HG03159 (cell line): ENCODE measurements at regions not wholly inside any gene's neighbourhood (a gene's known extent, or its start where the extent isn't known, plus 50 kb on each side); places are given as distances from the start of the nearest gene placed in this dataset.
"Not testable (repeated sequence)": the region's sequence is repeated elsewhere in the genome, so short reads cannot be mapped to it uniquely, and the experiment has no call there.

ENCODE experiments used
- ATAC-seq: cut with Tn5 transposase; IDR thresholded peaks from one replicate; pipeline ENCODE4 v1.9.1; 2021; ENCODE audit warnings: mild to moderate bottlenecking, moderate library complexity; ENCODE audit not compliant: unreplicated experiment

DNA sequence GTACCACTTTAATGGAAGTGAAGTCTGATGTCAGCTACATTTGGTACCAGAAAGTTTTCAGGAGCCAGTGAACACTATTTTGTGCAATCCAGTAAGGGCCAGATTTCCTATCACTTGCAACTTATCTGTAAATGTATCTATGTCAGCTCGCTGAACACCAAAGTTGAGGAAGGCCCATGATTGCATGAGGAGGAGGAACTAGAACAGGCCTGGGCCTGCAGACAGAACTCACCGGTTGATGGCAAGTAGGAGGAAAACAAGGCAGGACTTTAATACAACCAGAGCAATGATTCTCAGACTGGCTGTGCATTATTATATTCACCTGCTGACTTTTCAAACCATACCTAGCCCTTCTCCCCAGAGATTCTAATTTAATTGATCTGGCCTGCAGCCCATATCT lies 540.2 kb downstream of the CETN3 start:
- ATAC-seq: no peak

DNA sequence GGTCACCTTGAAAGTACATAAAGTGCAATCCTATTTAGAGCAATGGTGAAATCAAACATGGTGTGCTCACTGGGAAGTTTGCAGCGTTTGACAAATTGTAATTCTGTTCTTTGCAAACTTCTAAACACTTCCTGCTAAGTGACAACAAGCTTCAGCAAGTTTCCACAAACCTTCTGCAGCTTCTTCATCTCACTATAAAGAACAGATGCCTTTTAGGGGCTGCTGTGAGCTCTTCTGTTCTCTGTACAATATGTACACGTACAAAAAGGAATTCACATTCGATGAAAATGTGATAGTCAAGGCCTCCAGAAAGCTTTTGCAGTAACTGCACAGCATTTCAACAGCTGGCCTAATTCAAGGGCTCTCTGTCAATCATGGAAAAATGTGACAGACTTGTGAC lies 543.1 kb downstream of the CETN3 start:
- ATAC-seq: no peak

DNA sequence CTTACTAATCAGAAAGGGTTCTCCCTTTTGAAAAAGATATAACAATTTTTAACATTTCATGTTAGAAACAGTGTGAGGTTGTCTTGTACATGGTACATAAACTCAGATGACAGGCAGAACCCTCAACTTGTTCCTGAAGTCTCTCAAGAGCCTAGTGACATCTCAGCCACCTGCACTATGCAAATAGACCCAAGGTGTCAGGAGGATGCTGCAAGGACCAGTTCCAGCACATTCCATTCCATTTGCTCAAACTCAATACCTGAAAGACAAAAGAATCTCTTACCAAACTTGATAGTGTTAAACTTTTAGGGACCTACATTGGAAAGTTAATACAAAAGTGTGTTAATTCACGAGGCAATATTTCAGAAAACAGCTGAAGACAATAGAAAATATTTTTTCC lies 544.6 kb downstream of the CETN3 start:
- ATAC-seq: no peak

DNA sequence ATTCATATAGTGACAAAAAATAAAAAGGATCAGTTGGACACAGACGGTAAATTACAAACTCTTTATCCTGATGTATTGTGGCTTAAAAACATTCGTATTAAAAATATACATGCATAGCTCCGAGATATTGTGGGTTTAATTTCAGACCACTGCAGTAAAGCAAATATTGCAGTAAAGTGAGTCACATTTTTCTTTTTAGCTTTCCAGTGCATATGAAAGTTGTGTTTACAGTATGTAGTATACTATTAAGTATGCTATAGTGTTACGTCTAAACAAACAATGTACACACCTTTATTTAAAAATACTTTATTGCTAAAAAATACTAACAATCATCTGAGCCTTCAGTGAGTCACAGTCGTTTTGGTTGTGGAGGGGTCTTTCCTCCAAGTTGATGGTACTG lies 551.8 kb downstream of the CETN3 start:
- no peak for ATAC-seq

DNA sequence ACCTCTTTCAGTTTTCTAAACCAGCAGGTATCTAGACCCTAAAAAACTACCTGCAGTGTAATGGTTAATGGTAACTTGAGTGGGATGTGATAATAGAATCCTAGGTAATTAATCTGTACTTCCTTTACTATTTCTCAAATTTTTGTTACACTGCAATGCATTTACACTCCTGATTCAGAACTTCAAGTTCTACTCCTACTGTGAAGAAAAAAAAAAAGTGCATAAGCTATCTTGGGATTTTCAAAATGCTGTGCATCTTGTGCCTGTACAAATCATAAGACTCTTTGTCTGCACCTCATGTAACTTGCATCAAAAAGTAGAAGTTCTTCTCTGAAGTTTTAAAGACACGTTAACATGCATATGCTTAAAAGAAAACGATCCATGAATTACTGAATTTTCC lies 554.1 kb downstream of the CETN3 start:
- no peak for ATAC-seq

DNA sequence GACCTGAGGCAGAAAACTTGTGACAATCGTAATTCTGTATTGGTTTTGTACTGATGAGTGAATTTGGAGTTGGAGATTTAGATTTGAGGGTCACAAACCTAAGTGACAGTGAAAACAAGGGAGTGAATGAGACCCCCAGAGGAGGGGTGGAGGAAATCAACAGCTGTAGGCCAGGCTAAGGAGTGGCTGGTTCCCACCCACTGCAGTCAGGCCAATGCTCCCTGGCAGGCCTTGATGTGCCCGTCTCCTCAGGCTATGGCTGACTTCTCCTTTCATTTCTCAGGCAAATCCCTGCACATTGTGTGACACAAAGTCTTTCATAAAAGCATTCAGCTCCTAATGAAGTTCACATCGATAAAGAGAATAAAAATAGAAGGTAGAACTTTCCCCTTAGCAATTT lies 557.6 kb downstream of the CETN3 start:
- no peak for ATAC-seq

DNA sequence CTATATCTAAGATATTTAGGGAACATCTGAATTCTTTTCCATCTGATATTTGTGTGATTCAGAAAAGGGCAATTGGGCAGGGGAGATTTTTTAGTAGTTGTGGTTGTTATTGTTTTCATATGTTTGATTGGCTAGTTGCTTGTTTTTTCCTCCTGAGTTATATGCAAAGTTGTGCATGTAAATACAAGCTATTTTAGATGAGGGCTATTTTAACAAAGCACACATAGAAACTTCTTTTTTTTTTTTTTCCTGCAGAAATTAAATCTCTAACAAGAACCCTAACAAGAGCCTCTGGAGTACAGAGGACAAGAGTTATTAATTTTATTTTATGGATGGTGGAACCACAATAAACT lies 559.1 kb downstream of the CETN3 start:
- no peak for ATAC-seq

DNA sequence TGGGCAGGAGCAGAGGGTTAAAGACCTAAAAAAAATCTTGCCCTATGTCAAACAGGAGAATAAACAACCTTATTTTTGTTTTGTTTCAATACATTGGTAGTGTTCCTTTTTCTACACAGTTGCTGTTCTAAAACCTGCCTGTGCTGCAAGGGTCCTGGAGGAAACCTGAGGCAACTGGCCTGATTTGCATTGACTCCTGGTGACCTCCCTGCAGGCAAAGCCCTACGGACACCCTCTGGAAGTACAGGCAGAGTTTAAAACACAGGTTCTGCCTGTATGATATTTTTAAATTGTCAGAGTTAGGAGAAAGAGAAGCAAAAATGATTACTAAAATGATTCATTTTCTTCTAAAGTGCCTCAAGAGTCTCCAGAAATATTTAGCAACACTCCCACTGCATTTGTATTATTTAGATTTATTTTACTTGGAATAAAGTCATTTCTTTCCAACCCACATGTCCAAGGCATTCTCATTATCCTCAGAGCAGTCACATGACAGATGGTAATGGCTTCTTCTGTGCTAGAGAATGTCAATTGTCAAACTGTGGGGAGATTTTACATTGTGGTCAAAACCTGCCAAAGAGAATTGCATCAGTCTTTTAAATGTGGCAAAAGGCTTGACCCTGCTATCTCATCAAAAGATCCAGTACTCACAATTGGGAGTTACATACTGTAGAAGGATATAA lies 559.6 kb downstream of the CETN3 start:
- ATAC-seq: no peak

DNA sequence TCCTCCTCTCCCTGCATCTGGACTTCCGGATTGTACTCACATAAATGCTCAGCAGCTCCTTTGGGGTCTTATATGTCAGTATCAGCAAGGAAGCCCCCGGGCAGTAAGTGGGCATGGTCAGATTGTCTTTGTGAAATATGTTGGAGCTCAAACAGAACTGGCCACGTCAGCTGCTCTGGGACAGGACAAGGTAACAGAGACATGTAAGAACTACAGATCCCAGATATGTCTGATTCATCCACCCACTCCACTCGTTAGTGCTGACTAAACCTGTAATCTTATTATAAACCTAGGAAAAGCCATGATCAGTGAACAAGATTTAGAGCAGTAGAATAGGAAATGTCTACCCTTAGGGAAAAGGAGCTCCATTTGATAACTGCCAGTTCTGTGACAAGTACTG lies 561.8 kb downstream of the CETN3 start:
- no peak for ATAC-seq

DNA sequence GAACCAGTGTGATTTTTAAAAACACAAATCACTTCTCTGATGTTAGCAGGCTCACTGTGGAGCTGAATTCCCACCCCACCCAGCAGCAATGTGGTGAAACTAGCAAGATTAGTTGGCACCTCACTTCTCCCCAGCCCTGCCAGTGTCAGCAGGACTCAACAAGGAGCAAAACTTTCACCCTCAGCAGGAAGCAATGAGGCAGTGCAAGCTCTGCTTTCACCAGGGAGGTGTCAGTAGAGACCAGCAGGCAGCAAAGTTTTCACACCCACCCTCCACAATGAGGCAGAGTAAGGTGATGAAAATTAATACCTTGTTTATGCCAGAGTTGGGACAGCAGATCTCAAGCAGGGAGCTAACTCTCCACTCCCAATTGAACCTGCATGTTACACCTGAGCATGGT lies 565.0 kb downstream of the CETN3 start:
- ATAC-seq: no peak

DNA sequence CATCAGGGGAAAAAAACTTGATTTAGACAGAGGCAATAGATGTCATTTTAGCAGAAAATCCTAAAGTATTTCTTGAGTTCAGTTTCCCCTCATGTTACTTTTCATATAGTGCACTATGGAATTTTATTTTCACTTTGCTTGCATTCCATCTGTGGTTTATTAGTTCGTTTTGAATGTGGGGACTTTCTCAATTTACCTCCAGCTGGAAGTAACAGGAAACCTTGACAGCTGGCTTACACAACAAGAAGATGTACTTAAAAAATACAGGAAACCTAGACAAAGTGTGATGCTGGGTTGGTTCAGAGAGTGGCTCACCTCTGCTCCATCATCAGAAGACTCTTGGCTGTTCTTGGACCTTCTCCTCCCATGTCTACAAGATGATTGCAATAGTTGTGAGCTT lies 567.0 kb downstream of the CETN3 start:
- ATAC-seq: no peak

DNA sequence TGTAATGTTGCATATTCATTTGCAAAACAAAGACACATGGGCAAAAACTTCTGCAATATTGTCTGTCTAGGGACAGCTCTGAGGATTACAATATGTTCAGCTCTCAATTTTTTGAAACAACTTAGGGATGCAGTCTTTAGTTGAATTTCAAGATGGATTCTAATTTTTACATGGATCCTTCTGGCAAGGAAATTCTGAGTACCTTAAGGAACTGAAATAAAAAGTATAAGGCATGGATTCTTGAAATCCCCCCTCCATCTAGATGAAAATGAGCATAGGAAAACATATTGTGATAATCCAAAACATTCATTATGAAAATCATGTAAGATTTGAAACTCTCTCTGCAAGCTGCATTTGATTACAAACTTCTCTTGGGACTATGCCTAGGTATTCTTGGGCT lies 568.6 kb downstream of the CETN3 start:
- ATAC-seq: no peak

DNA sequence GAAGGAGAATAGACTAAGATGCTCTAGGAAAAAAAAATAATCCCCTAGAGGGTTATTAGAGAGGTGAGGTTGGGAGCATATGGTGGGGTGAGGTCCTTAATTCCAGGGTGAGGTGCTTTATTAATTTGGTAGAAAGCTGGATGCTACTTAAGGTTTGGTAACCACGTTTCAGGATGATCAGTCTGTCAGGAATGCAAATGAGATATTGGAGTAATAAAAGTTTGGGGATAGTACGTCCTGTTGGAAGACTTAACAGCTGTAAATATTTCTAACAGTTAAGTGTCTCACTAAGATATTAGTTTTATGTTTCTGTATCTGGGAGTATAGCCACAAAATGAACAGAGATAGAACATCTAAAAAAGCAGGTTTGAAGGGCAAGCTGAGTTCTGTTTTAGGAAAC lies 578.9 kb downstream of the CETN3 start:
- ATAC-seq: no peak

DNA sequence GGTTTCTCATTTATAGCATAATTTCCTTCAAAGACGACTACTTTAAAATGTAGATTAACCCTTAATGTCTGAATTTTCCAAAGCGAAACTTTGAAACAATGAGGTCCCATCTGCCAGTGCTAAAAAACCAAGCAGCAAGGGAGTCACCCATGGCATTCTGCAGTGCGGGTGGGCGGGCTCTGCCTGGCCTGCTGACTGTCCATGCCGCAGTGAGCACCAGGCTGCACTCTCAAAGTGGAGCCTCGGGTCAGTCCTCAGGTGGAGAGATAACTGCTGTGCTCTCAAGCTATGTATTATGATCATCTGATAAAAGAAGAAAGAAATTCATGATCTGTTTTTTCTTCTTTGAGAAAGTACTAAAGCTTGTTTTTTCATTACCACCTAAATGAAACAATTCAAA lies 581.6 kb downstream of the CETN3 start:
- ATAC-seq: no peak

DNA sequence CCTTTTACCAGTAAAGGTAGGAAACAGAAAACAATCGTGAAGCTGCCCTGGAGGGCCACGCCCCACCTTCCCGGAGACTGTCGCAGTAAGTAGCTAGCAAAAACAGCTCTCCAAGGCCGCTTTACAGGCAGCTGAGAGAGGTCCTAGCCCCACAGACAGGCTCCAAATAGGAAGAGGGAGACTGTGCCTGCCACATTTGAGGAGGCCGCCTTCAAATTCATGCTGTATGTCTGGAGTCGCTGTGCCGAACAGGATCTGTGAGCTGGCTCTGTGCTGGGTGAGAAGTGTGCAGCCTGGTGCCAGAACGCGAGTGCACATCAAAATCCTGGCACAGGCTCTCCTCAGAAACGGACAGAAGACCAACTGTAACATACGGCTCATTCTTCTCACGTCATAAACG lies 582.2 kb downstream of the CETN3 start:
- ATAC-seq: no peak

DNA sequence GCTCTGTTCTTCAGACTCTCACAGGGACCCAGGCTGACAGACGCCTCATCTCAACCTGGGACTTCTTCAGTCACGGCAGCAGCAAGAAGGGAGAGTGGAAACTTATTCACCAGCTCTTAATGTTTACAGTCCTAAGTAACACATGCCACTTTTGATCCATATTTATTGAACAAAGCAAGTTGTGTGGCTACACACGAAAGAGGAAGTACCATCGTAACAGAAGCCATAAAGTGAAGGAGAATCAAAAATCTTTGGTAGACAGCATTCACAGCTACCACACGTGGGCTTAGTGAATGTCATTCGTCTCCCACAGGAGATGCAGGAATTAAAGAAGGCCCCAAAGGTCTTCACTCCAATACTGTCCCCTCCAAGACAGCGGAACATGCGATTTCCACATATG lies 582.6 kb downstream of the CETN3 start:
- no peak for ATAC-seq

DNA sequence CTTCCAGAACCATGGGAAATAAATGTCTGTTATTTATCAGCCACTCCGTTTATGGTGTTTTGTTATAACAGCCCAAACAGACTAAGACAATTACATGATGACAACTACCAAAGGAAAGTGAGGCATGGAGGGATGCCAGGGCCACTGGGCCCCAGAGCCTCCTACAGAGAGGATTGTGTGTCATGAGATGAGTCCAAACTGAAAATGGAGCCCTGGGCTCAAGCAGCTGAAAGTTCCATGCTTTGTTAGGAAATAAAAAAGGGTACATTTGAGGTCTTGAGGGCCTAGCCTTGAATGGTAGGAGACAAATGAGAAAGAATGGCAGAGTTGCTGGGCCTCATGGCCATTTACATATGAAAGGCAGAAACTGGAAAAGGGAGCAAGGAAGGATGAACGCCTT lies 586.5 kb downstream of the CETN3 start:
- ATAC-seq: no peak

DNA sequence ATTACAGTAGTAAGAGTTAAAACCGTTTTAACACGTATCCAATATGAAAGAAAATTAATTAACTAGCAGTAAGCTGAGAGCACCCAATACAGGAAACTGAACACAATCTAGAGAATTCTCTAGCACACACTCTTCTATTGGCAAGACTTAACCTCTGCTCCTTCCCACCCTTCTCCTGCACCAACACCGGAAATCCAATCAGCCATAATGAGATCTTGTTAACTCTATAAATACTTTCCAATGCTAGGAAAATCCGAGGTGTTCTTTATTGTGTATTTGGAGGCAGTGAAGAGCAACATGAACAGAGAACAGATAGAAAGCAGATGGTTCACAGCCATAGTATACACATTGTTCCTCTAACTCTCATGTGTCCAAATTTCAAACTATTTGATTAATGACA lies 591.7 kb downstream of the CETN3 start:
- no peak for ATAC-seq

DNA sequence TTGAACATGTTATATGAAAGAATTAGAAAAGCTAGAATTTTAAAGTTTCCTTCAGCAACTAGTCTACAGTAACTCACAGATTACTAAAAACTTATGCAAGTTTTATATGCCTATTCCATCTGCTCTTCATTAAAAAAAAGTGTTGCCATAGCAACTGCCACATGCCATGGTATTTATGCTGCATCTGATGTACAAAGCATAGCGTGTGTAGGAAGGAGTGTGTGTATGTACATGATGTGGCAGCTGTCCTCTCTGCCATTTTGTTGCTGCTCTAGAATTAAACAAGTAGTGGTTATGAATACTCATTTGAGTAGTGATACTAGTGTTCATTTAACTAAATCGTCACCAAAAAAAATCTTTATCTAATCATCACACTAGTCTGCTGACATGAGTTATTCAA lies 593.5 kb downstream of the CETN3 start:
- no peak for ATAC-seq

DNA sequence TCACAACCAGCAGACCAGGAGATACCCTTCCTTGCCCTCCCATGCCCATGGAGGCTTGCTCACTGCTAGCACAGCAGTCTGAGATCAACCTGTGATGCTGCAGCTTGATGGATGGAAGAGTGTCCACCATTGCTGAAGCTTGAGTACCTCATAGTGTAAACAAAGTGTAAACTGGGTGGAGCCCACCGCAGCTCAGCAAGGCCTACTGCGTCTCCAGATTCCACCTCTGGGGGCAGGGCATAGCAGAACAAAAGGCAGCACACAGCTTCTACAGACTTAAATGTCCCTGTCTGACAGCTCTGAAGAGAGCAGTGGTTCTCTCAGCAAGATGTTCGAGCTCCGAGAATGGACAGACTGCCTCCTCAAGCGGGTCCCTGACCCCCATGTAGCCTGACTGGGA lies 608.8 kb downstream of the CETN3 start:
- ATAC-seq: not testable (repeated sequence)

DNA sequence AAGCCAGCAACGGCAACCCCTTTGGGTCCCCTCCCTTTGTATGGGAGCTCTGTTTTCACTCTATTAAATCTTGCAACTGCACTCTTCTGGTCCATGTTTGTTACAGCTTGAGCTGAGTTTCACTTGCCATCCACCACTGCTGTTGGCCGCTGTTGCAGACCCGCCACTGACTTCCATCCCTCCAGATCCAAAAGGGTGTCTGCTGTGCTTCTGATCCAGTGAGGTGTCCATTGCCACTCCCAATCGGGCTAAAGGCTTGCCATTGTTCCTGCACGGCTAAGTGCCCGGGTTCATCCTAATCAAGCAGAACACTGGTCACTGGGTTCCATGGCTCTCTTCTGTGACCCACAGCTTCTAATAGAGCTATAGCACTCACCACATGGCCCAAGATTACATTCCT lies 615.1 kb downstream of the CETN3 start:
- ATAC-seq: not testable (repeated sequence)

DNA sequence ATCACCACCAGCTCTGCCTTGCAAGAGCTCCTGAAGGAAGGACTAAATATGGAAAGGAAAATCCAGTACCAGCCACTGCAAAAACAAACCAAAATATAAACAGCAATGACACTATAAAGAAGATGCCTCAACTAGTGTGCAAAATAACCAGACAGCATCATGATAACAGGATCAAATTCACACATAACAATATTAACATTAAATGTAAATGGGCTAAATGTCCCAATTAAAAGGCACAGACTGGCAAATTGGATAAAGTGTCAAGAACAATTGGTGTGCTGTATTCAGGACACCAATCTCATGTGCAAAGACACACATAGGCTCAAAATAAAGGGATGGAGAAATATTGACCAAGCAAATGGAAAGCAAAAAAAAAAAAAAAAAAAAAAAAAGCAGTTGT lies 629.8 kb downstream of the CETN3 start:
- not testable (repeated sequence) for ATAC-seq

DNA sequence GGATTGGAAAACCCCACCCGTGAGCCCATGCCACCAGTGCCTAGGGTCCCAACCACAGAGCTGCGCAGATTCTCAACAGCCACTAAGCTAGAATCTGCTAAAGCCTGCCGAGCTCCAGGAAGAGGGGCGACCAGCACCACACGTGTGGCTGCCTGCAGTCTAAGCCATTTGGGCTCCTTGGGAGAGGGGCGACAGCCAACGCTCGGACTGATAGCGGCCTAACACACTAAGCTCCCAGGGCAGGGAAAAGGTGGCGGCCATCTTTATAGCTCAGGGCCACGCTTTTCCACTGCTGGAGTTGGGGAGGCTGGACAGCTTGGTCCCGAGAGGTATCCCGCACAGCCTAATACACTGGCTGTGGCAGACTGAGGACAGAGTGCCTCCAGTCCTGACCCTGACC lies 631.8 kb downstream of the CETN3 start:
- ATAC-seq: no peak

DNA sequence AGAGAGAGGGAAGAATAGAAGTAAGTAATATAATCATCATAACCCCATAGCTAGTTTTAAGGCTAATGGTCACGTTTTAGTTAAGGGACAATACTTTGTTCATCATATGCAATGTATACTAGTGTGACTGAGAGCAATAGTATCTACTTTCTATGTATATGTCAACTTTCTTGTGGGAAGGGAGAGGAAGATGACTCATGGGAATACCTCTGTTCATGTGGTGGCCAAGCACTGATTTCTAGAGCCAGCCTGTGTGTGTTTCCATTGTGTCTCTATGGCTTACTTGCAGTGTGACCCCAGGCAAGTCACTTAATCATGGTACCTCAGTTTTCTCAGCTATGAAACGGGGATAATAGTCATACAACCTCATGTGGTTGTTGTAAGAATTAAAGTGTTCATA lies 639.6 kb downstream of the CETN3 start:
- no peak for ATAC-seq
